SK-N-DZ (cell line): ENCODE measurements at regions not wholly inside any gene's neighbourhood (a gene's known extent, or its start where the extent isn't known, plus 50 kb on each side); places are given as distances from the start of the nearest gene placed in this dataset.

Experiments used
- DNase-seq: peaks from one replicate; pipeline ENCODE4 v3.0.0-alpha.2; 2015; ENCODE audit warnings: low spot score

DNA sequence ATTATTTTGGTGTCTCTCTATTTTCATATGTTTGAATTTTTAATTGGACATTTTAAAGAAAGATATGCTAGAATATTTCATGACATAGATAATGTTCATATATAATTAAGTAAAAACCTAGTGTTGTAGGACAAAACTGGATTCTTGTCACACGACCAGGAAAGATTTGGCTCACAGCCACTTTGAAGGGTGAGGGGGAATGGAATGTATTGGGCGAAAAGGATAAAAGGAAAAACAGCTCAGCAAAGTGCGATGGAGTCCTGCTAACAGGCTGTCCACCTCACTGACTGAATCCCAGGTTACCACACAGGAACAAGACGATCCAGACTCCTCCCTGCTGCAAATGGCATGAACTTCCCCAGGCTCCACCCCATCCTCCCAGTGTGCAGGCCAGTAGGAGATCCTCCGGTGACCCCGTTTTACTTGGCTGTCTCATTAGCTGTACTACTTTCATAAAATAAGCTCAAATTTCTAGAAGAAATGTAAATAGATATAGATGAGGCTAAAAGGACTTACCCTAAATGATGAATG lies 186.2 kb downstream of the CD47 start:
- no peak for DNase-seq

DNA sequence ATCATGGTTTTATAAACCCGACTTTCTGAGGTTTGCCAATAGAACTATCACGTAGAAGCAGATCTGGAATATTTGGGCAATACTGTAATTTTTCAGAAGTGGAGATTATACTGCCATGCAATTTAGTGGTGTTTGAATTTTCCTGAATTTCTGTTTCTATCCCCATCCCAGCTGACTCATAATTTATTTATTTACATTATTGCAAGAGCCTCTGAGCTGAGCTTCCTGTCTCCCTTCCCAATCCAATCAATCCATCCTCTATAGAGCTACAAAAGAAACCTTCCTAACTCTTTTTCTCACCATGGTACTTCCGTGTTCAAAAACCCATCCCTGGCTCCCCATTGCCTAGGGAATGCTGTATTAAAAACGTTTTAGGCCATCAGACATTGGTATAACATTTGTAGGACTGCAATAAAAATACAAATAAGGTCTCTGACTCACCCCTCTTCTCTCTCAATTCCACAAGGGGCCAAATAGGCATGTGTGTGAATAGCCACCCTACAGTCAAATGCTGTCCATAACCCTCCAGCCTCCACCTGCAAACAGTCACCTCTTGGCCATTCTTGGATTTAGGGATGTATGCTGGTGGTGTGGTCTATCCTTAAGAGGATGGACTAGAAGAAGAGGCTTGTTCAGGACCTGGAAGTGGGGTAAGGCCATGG lies 190.7 kb downstream of the CD47 start:
- no peak for DNase-seq

- DNase-seq: no peak
Observed at GRCh38 chr3:107897471-107898061, 193.3 kb downstream of the CD47 start.

GRCh38 chr3:107894998-107895397 lies 195.8 kb downstream of the CD47 start:
- DNase-seq: no peak

- DNase-seq: peak; percentile 37
Observed at GRCh38 chr3:107892955-107893624, 197.7 kb downstream of the CD47 start.

DNA sequence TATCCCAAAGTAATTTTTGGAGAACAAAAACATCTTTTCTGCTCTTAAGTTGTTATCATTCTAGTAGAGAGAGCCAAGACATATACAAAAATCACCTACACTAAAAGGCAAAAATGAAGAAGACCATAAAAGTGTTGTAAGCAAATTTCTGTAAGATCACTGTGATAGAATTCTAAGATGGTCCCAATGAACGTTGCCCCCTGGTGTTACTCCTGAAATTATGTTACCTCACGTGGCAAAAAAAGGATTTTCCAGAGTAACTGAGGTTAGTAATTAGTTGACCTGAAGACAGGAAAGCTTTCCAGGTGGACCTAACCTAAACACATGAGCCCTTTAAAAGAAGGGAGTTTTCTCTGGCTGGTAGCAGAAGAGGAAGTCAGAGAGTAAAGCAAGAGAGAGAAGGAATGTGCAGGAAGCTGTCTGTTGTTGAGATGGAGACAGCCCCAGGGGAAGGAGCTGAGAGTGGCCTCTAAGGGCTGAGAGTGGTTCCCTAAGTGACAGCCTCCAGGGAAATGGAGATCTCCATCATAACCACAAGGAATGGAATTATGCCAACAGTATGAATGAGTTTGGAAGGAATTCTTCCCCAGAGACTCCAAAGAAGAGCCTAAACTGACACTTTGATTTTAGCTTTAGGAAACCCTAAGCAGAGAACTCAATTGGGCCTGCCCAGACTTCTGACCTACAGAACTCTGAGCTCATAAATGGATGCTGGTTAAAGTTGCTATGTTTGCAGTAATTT lies 205.9 kb downstream of the CD47 start:
- DNase-seq: no peak

GRCh38 chr3:107884028-107884427 lies 206.8 kb downstream of the CD47 start:
- DNase-seq: no peak

- no peak for DNase-seq
Observed at GRCh38 chr3:107882881-107883280, 207.9 kb downstream of the CD47 start.

GRCh38 chr3:107882261-107882660 lies 208.6 kb downstream of the CD47 start:
- DNase-seq: no peak

GRCh38 chr3:107881509-107881908 lies 209.3 kb downstream of the CD47 start:
- no peak for DNase-seq

GRCh38 chr3:107880702-107881101 lies 210.1 kb downstream of the CD47 start:
- DNase-seq: no peak

DNA sequence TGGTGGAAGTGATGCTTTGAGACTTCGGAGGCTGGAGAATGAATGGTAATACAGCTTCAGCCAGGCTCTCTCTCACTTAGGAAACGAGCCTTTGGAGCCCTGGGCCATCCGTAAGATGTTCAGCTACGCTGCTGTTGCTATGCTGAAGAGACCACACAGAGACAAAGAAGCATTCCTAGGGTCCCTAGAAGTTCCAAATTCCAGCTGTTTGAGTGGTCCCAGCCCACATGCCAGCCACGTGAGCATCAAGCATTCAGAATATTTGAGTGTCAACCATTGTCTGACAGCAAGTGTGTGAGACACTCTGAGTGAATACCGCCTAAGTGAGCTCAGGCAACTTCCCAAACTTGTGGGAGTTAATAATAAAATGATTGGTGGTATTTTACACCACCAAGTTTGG lies 212.9 kb downstream of the CD47 start:
- DNase-seq: no peak

DNA sequence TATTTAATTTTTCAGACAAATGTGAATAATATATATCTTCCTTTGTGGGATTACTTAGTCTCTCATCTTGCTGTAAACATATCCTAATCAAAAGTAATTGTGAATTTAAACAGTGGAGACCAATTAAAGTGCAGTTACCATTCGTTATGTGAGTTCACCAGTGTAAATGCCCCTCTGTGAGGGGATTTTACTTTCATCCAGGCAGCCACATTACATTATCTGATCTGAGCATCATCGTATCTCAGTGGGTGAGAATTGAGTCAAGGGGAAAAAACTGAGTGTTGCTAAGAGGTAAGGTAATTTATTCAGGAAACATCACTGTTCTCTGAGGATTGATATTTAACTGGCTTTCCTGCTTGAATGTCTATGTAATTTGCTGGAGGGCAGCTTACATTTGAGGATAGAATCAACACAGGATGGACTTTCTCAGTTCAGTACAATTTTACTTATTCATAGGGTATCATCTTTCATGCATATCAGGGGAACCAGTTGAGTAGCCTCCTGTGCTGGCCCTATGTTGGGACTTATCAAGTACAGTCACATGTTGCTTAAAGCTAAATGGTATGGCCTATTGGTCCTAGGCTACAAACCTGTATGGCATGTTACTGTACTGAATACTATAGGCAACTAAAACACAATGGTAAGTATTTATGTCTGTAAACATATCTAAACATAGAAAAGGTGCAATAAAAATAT lies 219.7 kb downstream of the CD47 start:
- no peak for DNase-seq

GRCh38 chr3:107870096-107870495 lies 220.7 kb downstream of the CD47 start:
- no peak for DNase-seq

GRCh38 chr3:107868449-107868848 lies 222.4 kb downstream of the CD47 start:
- no peak for DNase-seq

DNA sequence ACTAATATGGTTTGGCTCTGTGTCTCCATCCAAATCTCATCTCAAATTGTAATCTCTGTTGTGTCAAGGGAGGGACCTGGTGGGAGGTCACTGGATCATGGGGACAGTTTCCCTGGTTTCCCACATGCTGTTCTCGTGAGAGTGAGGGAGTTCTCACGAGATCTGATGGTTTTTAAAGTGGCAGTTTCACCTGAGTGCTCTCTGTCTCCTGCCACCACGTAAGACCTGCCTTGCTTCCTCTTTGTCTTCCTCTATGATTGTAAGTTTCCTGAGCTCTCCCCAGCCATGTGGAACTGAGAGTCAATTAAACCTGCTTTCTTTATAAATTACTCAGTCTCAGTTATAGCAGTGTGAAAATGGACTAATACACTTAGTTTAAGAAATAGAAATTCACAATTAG lies 228.9 kb downstream of the CD47 start:
- DNase-seq: no peak

- no peak for DNase-seq
Observed at GRCh38 chr3:107861422-107861821, 229.4 kb downstream of the CD47 start.
